ENCODE measurements at regions not wholly inside any gene's neighbourhood (a gene's known extent, or its start where the extent isn't known, plus 50 kb on each side); places are given as distances from the start of the nearest gene placed in this dataset.
"Not testable (repeated sequence)": the region's sequence is repeated elsewhere in the genome, so short reads cannot be mapped to it uniquely, and the experiment has no call there.

DNA sequence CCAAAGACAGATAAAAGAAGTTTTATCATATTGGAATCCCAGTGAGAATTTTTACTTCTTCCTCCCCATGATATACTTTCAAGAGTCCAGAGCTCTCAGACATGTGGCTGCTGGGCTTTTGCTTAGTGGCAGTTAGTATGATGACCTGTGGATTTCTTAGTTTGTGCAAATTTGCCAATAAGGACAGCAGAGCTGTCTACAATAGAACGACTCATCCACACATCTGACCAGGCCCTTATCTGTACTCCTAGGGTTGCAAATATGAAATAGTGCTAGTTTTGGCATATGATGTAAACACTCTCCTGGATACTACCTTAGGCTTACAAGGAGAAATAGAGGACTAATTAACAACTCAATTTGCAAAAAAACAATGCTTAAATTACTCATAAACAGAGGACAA lies 758.4 kb upstream of the TMEFF2 start:
- Histone ChIP-seq H3K27ac (ENCODE audit: low read length) (no peak overlapping the region), H3K27me3 (ENCODE audit: insufficient read depth, low read length) (no peaks in the 10 kb centered on the region), H3K36me3 (ENCODE audit: insufficient read depth, low read depth, low read length) (no peaks in the 10 kb centered on the region)

DNA sequence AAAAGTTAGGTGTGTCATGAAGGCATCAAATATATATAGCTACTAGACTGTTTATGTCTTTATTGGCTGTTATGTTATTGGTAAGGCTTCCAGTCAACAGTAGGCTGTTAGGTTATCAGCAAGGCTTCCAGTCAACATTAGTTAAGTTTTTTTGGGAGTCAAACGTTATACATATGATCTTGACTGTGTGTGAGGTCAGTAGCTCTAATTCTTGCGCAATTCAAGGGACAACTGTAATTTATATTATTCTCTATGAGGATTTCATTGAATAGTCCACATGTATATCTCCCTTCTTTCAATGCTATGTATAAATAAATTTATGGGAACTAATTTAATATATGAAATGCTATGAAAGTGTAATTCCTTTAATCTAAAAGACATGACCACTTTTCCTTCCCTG lies 757.5 kb upstream of the TMEFF2 start:
- H3K27ac ChIP-seq (ENCODE audit: low read length), result no peak overlapping the region
- no peaks in the 10 kb centered on the region for H3K4me1 ChIP-seq (ENCODE audit: insufficient read depth, low read length)
- no peaks in the 10 kb centered on the region for H3K9me3 ChIP-seq (ENCODE audit: insufficient read depth, low read depth, low read length)
- H3K36me3 ChIP-seq (ENCODE audit: insufficient read depth, low read depth, low read length), result no peaks in the 10 kb centered on the region
- H3K4me3 ChIP-seq (ENCODE audit: low read length), result no peak overlapping the region
- no peak overlapping the region for H3K9ac ChIP-seq (ENCODE audit: low read depth, low read length)
- H3K27me3 ChIP-seq (ENCODE audit: insufficient read depth, low read length), result no peaks in the 10 kb centered on the region

More for the DNA sequence above, 758.4 kb upstream of the TMEFF2 start:
- Histone ChIP-seq H3K4me1 (ENCODE audit: insufficient read depth, low read length) (no peaks in the 10 kb centered on the region), H3K9me3 (ENCODE audit: insufficient read depth, low read depth, low read length) (no peaks in the 10 kb centered on the region), H3K4me3 (ENCODE audit: low read length) (no peak overlapping the region), H3K9ac (ENCODE audit: low read depth, low read length) (no peak overlapping the region)

DNA sequence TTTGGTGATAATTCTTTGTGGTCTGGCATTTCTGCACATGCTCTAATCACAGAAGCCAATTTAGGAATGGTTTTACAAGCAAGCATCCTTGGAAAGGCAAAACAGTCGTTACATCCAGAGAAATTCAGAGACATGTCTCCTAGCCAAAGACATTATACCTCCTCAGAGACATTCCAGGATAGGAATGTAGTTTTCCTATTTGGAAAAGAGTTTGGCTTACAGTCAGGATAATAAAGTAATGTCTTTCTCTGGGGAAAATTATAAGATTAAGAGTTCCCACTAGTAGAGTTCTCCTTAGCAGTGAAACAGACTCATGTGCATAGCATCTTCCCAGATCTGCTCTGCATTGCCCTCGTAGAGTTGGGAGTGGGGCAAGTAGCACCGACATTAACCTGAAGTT lies 753.6 kb upstream of the TMEFF2 start:
- Histone ChIP-seq H3K27ac (ENCODE audit: low read length) (no peak overlapping the region), H3K9ac (ENCODE audit: low read depth, low read length) (no peak overlapping the region), H3K36me3 (ENCODE audit: insufficient read depth, low read depth, low read length) (no peaks in the 10 kb centered on the region), H3K4me1 (ENCODE audit: insufficient read depth, low read length) (no peaks in the 10 kb centered on the region), H3K4me3 (ENCODE audit: low read length) (no peak overlapping the region), H3K9me3 (ENCODE audit: insufficient read depth, low read depth, low read length) (no peaks in the 10 kb centered on the region), H3K27me3 (ENCODE audit: insufficient read depth, low read length) (no peaks in the 10 kb centered on the region)

DNA sequence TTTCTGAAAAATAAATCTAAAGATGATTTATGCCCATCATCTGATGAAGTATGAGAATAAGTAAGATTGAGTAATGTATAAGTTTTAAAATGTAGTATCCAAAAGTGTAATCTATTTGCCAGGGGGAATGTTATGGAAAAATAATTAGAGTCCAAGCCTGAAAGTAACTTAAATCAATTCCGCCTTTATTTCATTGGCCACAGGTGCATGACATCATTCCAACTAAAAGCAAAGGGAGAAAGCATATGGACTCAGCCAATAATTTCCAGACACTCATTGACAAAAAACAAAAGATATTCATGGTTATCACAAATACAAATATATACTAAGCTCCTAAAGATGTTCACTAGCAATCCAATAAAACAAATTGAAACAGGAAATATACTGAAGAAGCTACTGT lies 752.6 kb upstream of the TMEFF2 start:
- H3K4me3 ChIP-seq (ENCODE audit: low read length), result no peak overlapping the region
- no peaks in the 10 kb centered on the region for H3K4me1 ChIP-seq (ENCODE audit: insufficient read depth, low read length)
- no peaks in the 10 kb centered on the region for H3K27me3 ChIP-seq (ENCODE audit: insufficient read depth, low read length)
- H3K9ac ChIP-seq (ENCODE audit: low read depth, low read length), result no peak overlapping the region
- no peaks in the 10 kb centered on the region for H3K36me3 ChIP-seq (ENCODE audit: insufficient read depth, low read depth, low read length)
- no peak overlapping the region for H3K27ac ChIP-seq (ENCODE audit: low read length)
- no peaks in the 10 kb centered on the region for H3K9me3 ChIP-seq (ENCODE audit: insufficient read depth, low read depth, low read length)

DNA sequence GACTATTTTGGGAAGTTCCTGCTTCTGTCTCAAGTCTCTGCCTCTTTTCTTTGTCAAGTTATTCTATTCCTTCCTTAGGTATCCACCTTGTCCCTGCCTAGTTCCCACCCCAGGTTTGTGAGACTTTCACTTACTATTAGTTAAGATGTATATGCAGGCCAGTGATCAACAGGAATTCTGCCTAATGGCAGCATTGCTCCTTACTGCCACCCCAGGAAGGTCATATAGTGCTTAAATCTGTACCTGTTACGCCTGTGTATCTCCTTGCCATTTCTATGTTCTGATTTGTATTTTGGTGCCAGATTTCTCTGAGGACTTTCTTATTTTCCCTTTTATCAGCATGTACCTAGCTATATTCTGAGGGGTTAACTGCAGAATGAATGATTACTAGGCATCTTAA lies 746.0 kb upstream of the TMEFF2 start:
- Histone ChIP-seq H3K36me3 (ENCODE audit: insufficient read depth, low read depth, low read length) (no peaks in the 10 kb centered on the region), H3K4me1 (ENCODE audit: insufficient read depth, low read length) (no peaks in the 10 kb centered on the region; the same call in 1 of the 2 replicates), H3K27ac (ENCODE audit: low read length) (no peak overlapping the region)

DNA sequence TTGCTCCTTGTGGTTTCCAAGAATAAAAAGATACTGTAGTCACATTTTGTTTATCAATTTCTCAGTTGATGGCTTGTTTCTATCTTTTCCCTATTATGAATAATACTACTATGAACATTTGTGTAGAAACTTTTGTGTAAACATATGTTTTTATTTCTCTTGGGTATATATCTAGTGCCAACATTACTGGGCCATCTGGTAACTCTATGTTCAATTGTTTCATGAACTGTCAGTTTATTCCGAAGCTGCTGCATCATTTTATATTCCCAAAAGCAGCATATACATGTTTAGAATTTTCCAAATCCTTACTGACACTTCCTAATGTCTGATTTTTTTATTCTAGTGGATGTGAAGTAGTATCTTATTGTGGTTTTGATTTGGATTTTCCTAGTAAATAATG lies 737.6 kb upstream of the TMEFF2 start:
- no peaks in the 10 kb centered on the region for H3K27me3 ChIP-seq (ENCODE audit: insufficient read depth, low read length)
- H3K9me3 ChIP-seq (ENCODE audit: insufficient read depth, low read depth, low read length), result no peaks in the 10 kb centered on the region
- H3K27ac ChIP-seq (ENCODE audit: low read length), result no peak overlapping the region
- H3K36me3 ChIP-seq (ENCODE audit: insufficient read depth, low read depth, low read length), result no peaks in the 10 kb centered on the region
- H3K9ac ChIP-seq (ENCODE audit: low read depth, low read length), result no peak overlapping the region
- H3K4me3 ChIP-seq (ENCODE audit: low read length), result no peak overlapping the region
- H3K4me1 ChIP-seq (ENCODE audit: insufficient read depth, low read length), result no peaks in the 10 kb centered on the region

More for the DNA sequence above, 746.0 kb upstream of the TMEFF2 start:
- Histone ChIP-seq H3K27me3 (ENCODE audit: insufficient read depth, low read length) (no peaks in the 10 kb centered on the region), H3K4me3 (ENCODE audit: low read length) (no peak overlapping the region), H3K9me3 (ENCODE audit: insufficient read depth, low read depth, low read length) (no peaks in the 10 kb centered on the region), H3K9ac (ENCODE audit: low read depth, low read length) (no peak overlapping the region)

DNA sequence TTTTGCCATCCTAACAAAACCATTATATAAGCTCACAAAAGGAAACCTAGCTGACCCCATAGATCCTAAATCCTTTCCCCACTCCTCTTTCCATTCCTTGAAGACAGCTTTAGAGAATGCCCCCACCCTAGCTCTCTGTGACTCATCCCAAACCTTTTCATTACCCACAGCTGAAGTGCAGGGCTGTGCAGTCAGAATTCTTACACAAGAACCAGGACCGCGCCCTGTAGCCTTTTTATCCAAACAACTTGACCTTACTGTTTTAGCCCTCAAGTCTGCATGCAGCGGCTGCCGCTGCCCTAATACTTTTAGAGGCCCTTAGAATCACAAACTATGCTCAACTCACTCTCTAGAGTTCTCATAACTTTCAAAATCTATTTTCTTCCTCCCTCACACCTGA lies 726.9 kb upstream of the TMEFF2 start:
- not testable (repeated sequence) for H3K4me3 ChIP-seq (ENCODE audit: low read length); H3K4me1 ChIP-seq (ENCODE audit: insufficient read depth, low read length); H3K9me3 ChIP-seq (ENCODE audit: insufficient read depth, low read depth, low read length); H3K27me3 ChIP-seq (ENCODE audit: insufficient read depth, low read length); H3K9ac ChIP-seq (ENCODE audit: low read depth, low read length); H3K27ac ChIP-seq (ENCODE audit: low read length); H3K36me3 ChIP-seq (ENCODE audit: insufficient read depth, low read depth, low read length)

DNA sequence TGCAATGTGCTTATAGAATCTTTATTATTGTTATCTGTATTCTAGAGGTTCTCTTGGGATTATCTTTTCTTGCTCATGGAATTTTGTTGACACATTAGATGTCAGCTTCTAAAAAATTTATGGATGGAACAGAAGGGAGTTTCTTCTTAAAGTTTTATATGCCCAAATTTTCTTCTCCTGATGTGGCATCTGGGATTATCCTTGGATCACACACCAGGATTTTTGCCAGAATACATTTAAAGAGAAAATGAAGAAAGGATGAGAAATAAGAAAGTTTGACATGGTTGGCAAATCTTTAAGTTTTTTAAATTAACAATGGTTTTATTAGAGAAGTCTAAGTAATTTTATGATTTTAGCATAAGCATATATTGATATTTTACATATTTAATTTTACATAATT lies 706.7 kb upstream of the TMEFF2 start:
- Histone ChIP-seq H3K9me3 (ENCODE audit: insufficient read depth, low read depth, low read length) (no peaks in the 10 kb centered on the region), H3K36me3 (ENCODE audit: insufficient read depth, low read depth, low read length) (no peaks in the 10 kb centered on the region), H3K27me3 (ENCODE audit: insufficient read depth, low read length) (no peaks in the 10 kb centered on the region), H3K27ac (ENCODE audit: low read length) (no peak overlapping the region), H3K4me3 (ENCODE audit: low read length) (no peak overlapping the region), H3K9ac (ENCODE audit: low read depth, low read length) (no peak overlapping the region), H3K4me1 (ENCODE audit: insufficient read depth, low read length) (no peaks in the 10 kb centered on the region)

DNA sequence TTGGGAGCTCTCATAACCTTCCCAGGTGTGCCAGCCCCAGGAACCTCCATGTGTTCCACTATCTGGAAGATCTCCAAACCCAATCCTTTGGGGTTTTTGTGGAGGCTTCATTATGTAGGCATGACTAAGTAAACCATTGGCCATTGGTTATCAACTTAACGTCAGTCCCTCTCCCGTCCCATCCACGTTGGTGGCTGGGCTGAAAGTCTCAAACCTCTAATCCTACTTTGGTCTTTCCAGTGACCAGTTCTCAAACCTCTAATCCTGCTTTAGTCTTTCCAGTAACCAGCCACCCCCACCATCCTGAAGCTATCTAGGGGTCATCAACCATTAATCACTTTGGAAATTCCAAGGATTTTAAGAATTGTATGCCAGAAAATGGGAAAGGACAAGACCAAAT lies 704.7 kb upstream of the TMEFF2 start:
- H3K27ac ChIP-seq (ENCODE audit: low read length), result no peak overlapping the region
- no peaks in the 10 kb centered on the region for H3K36me3 ChIP-seq (ENCODE audit: insufficient read depth, low read depth, low read length)
- H3K4me1 ChIP-seq (ENCODE audit: insufficient read depth, low read length), result no peaks in the 10 kb centered on the region
- H3K4me3 ChIP-seq (ENCODE audit: low read length), result no peak overlapping the region
- no peaks in the 10 kb centered on the region for H3K9me3 ChIP-seq (ENCODE audit: insufficient read depth, low read depth, low read length)
- H3K9ac ChIP-seq (ENCODE audit: low read depth, low read length), result no peak overlapping the region
- H3K27me3 ChIP-seq (ENCODE audit: insufficient read depth, low read length), result no peaks in the 10 kb centered on the region

DNA sequence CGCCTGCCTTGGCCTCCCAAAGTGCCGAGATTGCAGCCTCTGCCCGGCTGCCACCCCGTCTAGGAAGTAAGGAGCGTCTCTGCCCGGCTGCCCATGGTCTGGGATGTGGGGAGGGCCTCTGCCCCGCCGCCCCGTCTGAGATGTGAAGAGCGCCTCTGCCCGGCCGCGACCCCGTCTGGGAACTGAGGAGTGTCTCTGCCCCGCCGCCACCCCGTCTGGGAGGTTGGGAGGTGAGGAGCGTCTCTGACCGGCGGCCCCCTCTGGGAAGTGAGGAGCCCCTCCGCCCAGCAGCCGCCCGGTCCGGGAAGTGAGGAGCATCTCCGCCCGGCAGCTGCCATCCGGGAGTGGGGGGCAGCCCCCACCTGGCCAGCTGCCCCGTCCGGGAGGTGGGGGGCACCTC lies 699.2 kb upstream of the TMEFF2 start:
- not testable (repeated sequence) for H3K9me3 ChIP-seq (ENCODE audit: insufficient read depth, low read depth, low read length); H3K4me1 ChIP-seq (ENCODE audit: insufficient read depth, low read length); H3K36me3 ChIP-seq (ENCODE audit: insufficient read depth, low read depth, low read length); H3K27ac ChIP-seq (ENCODE audit: low read length); H3K9ac ChIP-seq (ENCODE audit: low read depth, low read length); H3K27me3 ChIP-seq (ENCODE audit: insufficient read depth, low read length); H3K4me3 ChIP-seq (ENCODE audit: low read length)

DNA sequence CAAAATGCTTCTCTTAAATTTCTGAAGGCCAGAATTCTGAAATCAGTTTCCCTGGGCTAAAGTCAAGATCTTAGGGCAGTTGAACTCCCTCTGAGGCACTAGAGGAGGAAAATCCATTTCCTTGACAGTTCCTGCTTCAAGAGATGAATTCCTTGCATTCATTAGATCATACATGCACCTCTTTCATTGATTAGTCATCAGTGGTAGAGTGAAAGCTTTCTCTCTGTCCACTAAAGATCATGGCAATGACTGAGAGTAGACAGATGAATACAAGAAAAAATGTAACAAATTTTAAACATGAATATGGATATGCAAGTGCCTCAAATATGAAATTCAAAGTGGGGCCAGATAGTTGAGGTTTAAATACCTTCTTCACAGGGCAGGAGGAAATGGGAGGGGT lies 693.4 kb upstream of the TMEFF2 start:
- Histone ChIP-seq H3K9ac (ENCODE audit: low read depth, low read length) (no peak overlapping the region), H3K27me3 (ENCODE audit: insufficient read depth, low read length) (no peaks in the 10 kb centered on the region), H3K27ac (ENCODE audit: low read length) (no peak overlapping the region), H3K9me3 (ENCODE audit: insufficient read depth, low read depth, low read length) (no peaks in the 10 kb centered on the region), H3K4me3 (ENCODE audit: low read length) (no peak overlapping the region), H3K36me3 (ENCODE audit: insufficient read depth, low read depth, low read length) (no peaks in the 10 kb centered on the region), H3K4me1 (ENCODE audit: insufficient read depth, low read length) (no peaks in the 10 kb centered on the region)

DNA sequence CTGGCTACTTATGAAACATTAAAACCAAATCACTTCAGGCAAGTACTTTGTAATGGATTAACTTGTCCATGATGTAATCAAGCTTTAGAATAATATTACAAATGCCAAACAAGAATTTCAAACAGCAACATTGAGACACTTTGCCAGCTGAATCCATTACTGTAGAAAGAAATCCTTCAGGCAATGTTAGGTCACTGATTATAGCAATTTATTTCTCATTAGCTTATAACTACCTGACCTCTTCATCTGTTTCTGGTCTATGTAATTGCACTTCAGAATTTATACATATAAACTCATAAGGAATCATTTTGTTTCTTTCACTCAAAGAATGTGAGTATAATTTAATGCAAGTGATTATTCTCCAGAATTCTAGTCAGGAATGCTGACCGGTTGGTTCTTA lies 692.6 kb upstream of the TMEFF2 start:
- Histone ChIP-seq H3K9me3 (ENCODE audit: insufficient read depth, low read depth, low read length) (no peaks in the 10 kb centered on the region), H3K4me3 (ENCODE audit: low read length) (no peak overlapping the region), H3K9ac (ENCODE audit: low read depth, low read length) (no peak overlapping the region), H3K27me3 (ENCODE audit: insufficient read depth, low read length) (no peaks in the 10 kb centered on the region), H3K4me1 (ENCODE audit: insufficient read depth, low read length) (no peaks in the 10 kb centered on the region), H3K36me3 (ENCODE audit: insufficient read depth, low read depth, low read length) (no peaks in the 10 kb centered on the region), H3K27ac (ENCODE audit: low read length) (no peak overlapping the region)

DNA sequence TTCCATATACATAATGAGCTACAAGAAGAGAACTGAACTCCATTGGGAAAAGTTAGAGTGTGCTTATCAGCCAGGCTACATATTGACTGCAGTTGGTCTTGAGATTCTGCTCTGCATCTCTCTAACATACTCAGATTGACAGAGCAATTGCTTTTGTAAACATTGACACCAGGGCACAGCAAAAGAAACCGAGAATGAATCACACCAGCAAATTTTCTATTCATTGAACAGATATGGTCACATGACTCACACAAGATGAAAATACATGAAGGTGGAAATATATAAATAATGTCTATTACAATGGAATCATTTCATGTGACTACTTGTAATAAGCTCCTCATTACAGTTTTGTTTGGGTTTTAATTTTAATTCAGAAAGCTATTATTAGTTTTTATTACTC lies 691.9 kb upstream of the TMEFF2 start:
- Histone ChIP-seq H3K9me3 (ENCODE audit: insufficient read depth, low read depth, low read length) (no peaks in the 10 kb centered on the region), H3K27me3 (ENCODE audit: insufficient read depth, low read length) (no peaks in the 10 kb centered on the region), H3K4me1 (ENCODE audit: insufficient read depth, low read length) (no peaks in the 10 kb centered on the region), H3K27ac (ENCODE audit: low read length) (no peak overlapping the region), H3K36me3 (ENCODE audit: insufficient read depth, low read depth, low read length) (no peaks in the 10 kb centered on the region), H3K9ac (ENCODE audit: low read depth, low read length) (no peak overlapping the region), H3K4me3 (ENCODE audit: low read length) (no peak overlapping the region)

All from iPS-20b (cell line).